Astrocyte (in vitro differentiated cells and primary cell): ENCODE measurements at regions not wholly inside any gene's neighbourhood (a gene's known extent, or its start where the extent isn't known, plus 50 kb on each side); places are given as distances from the start of the nearest gene placed in this dataset.

ENCODE experiments used
- DNase-seq: peaks from one replicate; pipeline ENCODE4 v3.0.0-alpha.2; 2010; ENCODE audit warnings: low read depth
- FAIRE-seq: peaks from 2 replicates; lab custom pipeline; 2011; peaks lifted over from hg19 to GRCh38; lab: Jason Lieb, UNC
- H2AFZ ChIP-seq: 2 replicates; pipeline ENCODE4 v1.6.0; 2012; ENCODE audit warnings: low read depth, low read length, inconsistent platforms
- H3K27ac ChIP-seq: 2 replicates; pipeline ENCODE4 v1.5.1; 2011; ENCODE audit warnings: low read depth, low read length, inconsistent platforms
- H3K27me3 ChIP-seq: 2 replicates; pipeline ENCODE4 v1.6.0; 2011; ENCODE audit warnings: low read length, inconsistent platforms; ENCODE audit not compliant: insufficient read depth
- H3K36me3 ChIP-seq: 2 replicates; pipeline ENCODE4 v1.5.1; 2011; ENCODE audit warnings: low read length, inconsistent platforms; ENCODE audit not compliant: insufficient read depth
- H3K4me1 ChIP-seq: 2 replicates; pipeline ENCODE4 v1.5.1; 2011; ENCODE audit warnings: low read length, inconsistent platforms; ENCODE audit not compliant: insufficient read depth
- H3K4me2 ChIP-seq: 2 replicates; pipeline ENCODE4 v1.6.0; 2012; ENCODE audit warnings: low read length, inconsistent platforms
- H3K4me3 ChIP-seq: 2 replicates; pipeline ENCODE4 v1.5.1; 2011; ENCODE audit warnings: low read depth, mild to moderate bottlenecking, low read length, inconsistent platforms; ENCODE audit not compliant: insufficient read depth
- H3K79me2 ChIP-seq: 2 replicates; pipeline ENCODE4 v1.6.0; 2012; ENCODE audit warnings: mild to moderate bottlenecking, low read length, inconsistent platforms; ENCODE audit not compliant: insufficient read depth
- H3K9ac ChIP-seq: 2 replicates; pipeline ENCODE4 v1.6.0; 2012; ENCODE audit warnings: mild to moderate bottlenecking, low read length, inconsistent platforms
- H3K9me3 ChIP-seq: 2 replicates; pipeline ENCODE4 v1.5.1; 2012; ENCODE audit warnings: low read depth, mild to moderate bottlenecking, low read length, inconsistent platforms; ENCODE audit not compliant: insufficient read depth
- H4K20me1 ChIP-seq: 2 replicates; pipeline ENCODE4 v1.6.0; 2012; ENCODE audit warnings: low read length, inconsistent platforms; ENCODE audit not compliant: insufficient read depth
- H3K27ac Mint-ChIP-seq: one replicate; pipeline ENCODE4 v1.8.0; 2021; ENCODE audit warnings: mild to moderate bottlenecking, mixed read lengths; ENCODE audit not compliant: unreplicated experiment
- H3K27me3 Mint-ChIP-seq: one replicate; pipeline ENCODE4 v1.8.0; 2021; ENCODE audit warnings: low read depth, mixed read lengths; ENCODE audit not compliant: unreplicated experiment
- H3K36me3 Mint-ChIP-seq: one replicate; pipeline ENCODE4 v1.8.0; 2021; ENCODE audit warnings: low read depth, mixed read lengths; ENCODE audit not compliant: unreplicated experiment
- H3K4me1 Mint-ChIP-seq: one replicate; pipeline ENCODE4 v1.8.0; 2021; ENCODE audit warnings: low read depth, mixed read lengths; ENCODE audit not compliant: unreplicated experiment
- H3K4me3 Mint-ChIP-seq: one replicate; pipeline ENCODE4 v1.8.0; 2021; ENCODE audit warnings: mild to moderate bottlenecking, moderate library complexity, mixed read lengths; ENCODE audit not compliant: unreplicated experiment
- H3K9me3 Mint-ChIP-seq: one replicate; pipeline ENCODE4 v1.8.0; 2021; ENCODE audit warnings: mild to moderate bottlenecking, mixed read lengths; ENCODE audit not compliant: unreplicated experiment
- CTCF ChIP-seq: IDR thresholded peaks from 2 replicates; pipeline ENCODE4 v1.5.1; 2011; ENCODE audit warnings: low read depth, mild to moderate bottlenecking, inconsistent platforms, low read length, moderate library complexity; ENCODE audit not compliant: insufficient read depth
- EZH2 ChIP-seq: IDR thresholded peaks from 2 replicates; pipeline ENCODE4 v1.6.1; 2012; ENCODE audit warnings: mild to moderate bottlenecking, low read length, inconsistent platforms; ENCODE audit not compliant: insufficient read depth

GRCh38 chr10:88088441-88089340 is 225.3 kb downstream of the PTEN start:
- FAIRE-seq: no peak
- H3K27me3 ChIP-seq: no peaks in the 10 kb centered on the region

GRCh38 chr10:88089498-88089897 is 226.1 kb downstream of the PTEN start:
- Histone ChIP-seq H3K36me3 (no peaks in the 10 kb centered on the region), H3K4me2 (no peak overlapping the region), H3K4me1 (no peaks in the 10 kb centered on the region), H2AFZ (no peak overlapping the region), H3K9ac (no peak overlapping the region), H3K79me2 (no peaks in the 10 kb centered on the region), H4K20me1 (no peaks in the 10 kb centered on the region), H3K27me3 (no peaks in the 10 kb centered on the region), H3K4me3 (no peak overlapping the region), H3K27ac (no peak overlapping the region), H3K9me3 (no peaks in the 10 kb centered on the region)
- Mint-ChIP-seq H3K9me3 (no peaks in the 10 kb centered on the region), H3K4me3 (no peak overlapping the region), H3K36me3 (no peaks in the 10 kb centered on the region), H3K4me1 (peaks cover 4% of the 10 kb centered on the region), H3K27ac (no peak overlapping the region), H3K27me3 (peaks cover 7% of the 10 kb centered on the region)
- no peak for TF ChIP-seq EZH2
- DNase-seq (no peak), FAIRE-seq (no peak)

More at GRCh38 chr10:88088441-88089340, 225.3 kb downstream of the PTEN start:
- no peak overlapping the region for H3K27ac ChIP-seq
- H3K4me1 ChIP-seq: no peaks in the 10 kb centered on the region
- H3K36me3 ChIP-seq: no peaks in the 10 kb centered on the region
- peaks cover 4% of the 10 kb centered on the region for H3K4me1 Mint-ChIP-seq
- H3K4me3 ChIP-seq: no peak overlapping the region
- H3K9me3 ChIP-seq: no peaks in the 10 kb centered on the region
- H3K27ac Mint-ChIP-seq: no peak overlapping the region
- no peak overlapping the region for H2AFZ ChIP-seq
- DNase-seq: no peak
- no peaks in the 10 kb centered on the region for H3K9me3 Mint-ChIP-seq
- TF ChIP-seq CTCF (no peak), EZH2 (no peak)
- H3K9ac ChIP-seq: no peak overlapping the region
- H4K20me1 ChIP-seq: no peaks in the 10 kb centered on the region
- no peaks in the 10 kb centered on the region for H3K79me2 ChIP-seq
- H3K4me3 Mint-ChIP-seq: no peak overlapping the region
- H3K27me3 Mint-ChIP-seq: peaks cover 7% of the 10 kb centered on the region
- no peaks in the 10 kb centered on the region for H3K36me3 Mint-ChIP-seq
- H3K4me2 ChIP-seq: no peak overlapping the region

GRCh38 chr10:88090568-88091214 is 227.3 kb downstream of the PTEN start:
- Mint-ChIP-seq H3K9me3 (no peaks in the 10 kb centered on the region), H3K27me3 (peaks cover 7% of the 10 kb centered on the region), H3K36me3 (no peaks in the 10 kb centered on the region), H3K4me1 (peaks cover 4% of the 10 kb centered on the region), H3K27ac (no peak overlapping the region), H3K4me3 (no peak overlapping the region)
- Histone ChIP-seq H3K4me1 (no peaks in the 10 kb centered on the region), H3K4me3 (no peak overlapping the region), H3K9ac (no peak overlapping the region), H4K20me1 (no peaks in the 10 kb centered on the region), H3K27ac (no peak overlapping the region), H3K9me3 (no peaks in the 10 kb centered on the region), H2AFZ (no peak overlapping the region), H3K27me3 (no peaks in the 10 kb centered on the region), H3K4me2 (no peak overlapping the region), H3K36me3 (no peaks in the 10 kb centered on the region), H3K79me2 (no peaks in the 10 kb centered on the region)
- DNase-seq (no peak), FAIRE-seq (no peak)
- TF ChIP-seq CTCF (no peak), EZH2 (no peak)
